H1 (cell line): ENCODE measurements at regions not wholly inside any gene's neighbourhood (a gene's known extent, or its start where the extent isn't known, plus 50 kb on each side); places are given as distances from the start of the nearest gene placed in this dataset.

Experiments
- CTCF ChIA-PET: fragments of 300-600 bp; sonication (Branson Sonifier 250); formaldehyde crosslinking; loops from one replicate; lab custom pipeline; 2021; ENCODE audit not compliant: partially characterized antibody; lab: Charles Lee
- POLR2A ChIA-PET: fragments of 300-600 bp; sonication (Branson Sonifier 250); formaldehyde crosslinking; loops from one replicate; lab custom pipeline; 2021; ENCODE audit warnings: inconsistent platforms; ENCODE audit not compliant: partially characterized antibody; lab: Charles Lee
- DNase-seq, 2 experiments: peaks; one replicate each; pipeline versions ENCODE4 v3.0.0 to v3.0.0-alpha.2; 2010 to 2022; ENCODE audit warnings: low spot score in 2 of 2, low read depth in 1 of 2, mixed read lengths in 1 of 2
- FAIRE-seq: peaks from 2 replicates; lab custom pipeline; 2011; peaks lifted over from hg19 to GRCh38; lab: Jason Lieb, UNC
- H2AFZ ChIP-seq: 2 replicates; pipeline ENCODE4 v1.8.1; 2012; ENCODE audit warnings: low read length, inconsistent platforms
- H2AK5ac ChIP-seq: 2 replicates; pipeline ENCODE4 v1.6.1; 2013; ENCODE audit warnings: low read depth, low read length
- H2BK120ac ChIP-seq: replicated peaks from 2 replicates; pipeline ENCODE3; 2013; ENCODE audit warnings: low read depth, low read length, inconsistent platforms
- H2BK12ac ChIP-seq: 2 replicates; pipeline ENCODE4 v1.6.1; 2013; ENCODE audit warnings: low read depth, low read length
- H2BK15ac ChIP-seq: 2 replicates; pipeline ENCODE4 v1.6.1; 2013; ENCODE audit warnings: low read length
- H2BK20ac ChIP-seq: 2 replicates; pipeline ENCODE4 v1.6.1; 2013; ENCODE audit warnings: low read length
- H2BK5ac ChIP-seq: 2 replicates; pipeline ENCODE4 v1.6.1; 2013; ENCODE audit warnings: low read depth, low read length
- H3K14ac ChIP-seq: 2 replicates; pipeline ENCODE4 v1.6.1; 2013; ENCODE audit warnings: inconsistent platforms; ENCODE audit not compliant: insufficient read length
- H3K18ac ChIP-seq: 2 replicates; pipeline ENCODE4 v1.6.1; 2013; ENCODE audit warnings: low read length; ENCODE audit errors: extremely low read depth
- H3K23ac ChIP-seq: 2 replicates; pipeline ENCODE4 v1.6.1; 2013; ENCODE audit warnings: inconsistent platforms; ENCODE audit not compliant: insufficient read length
- H3K23me2 ChIP-seq: 2 replicates; pipeline ENCODE4 v1.6.1; 2013; ENCODE audit warnings: low read depth, low read length
- H3K27ac ChIP-seq: 2 replicates; pipeline ENCODE4 v1.6.1; 2011; ENCODE audit warnings: low read depth, low read length, inconsistent platforms
- H3K27me3 ChIP-seq, 4 experiments: replicated peaks in 1 of 4; 1 replicate in 1 of 4; 2 replicates in 3 of 4; pipeline versions ENCODE4 v1.6.1 to v1.8.1; 2011 to 2013; ENCODE audit warnings: low read length in 3 of 4, mild to moderate bottlenecking in 3 of 4, inconsistent platforms in 2 of 4, mixed read lengths in 2 of 4, moderate library complexity in 1 of 4; ENCODE audit not compliant: control insufficient read depth in 3 of 4, insufficient read depth in 3 of 4; ENCODE audit errors: extremely low read depth in 1 of 4
- H3K36me3 ChIP-seq, 4 experiments: 2 replicates each; pipeline versions ENCODE4 v1.6.1 to v1.8.1; 2011 to 2013; ENCODE audit warnings: mild to moderate bottlenecking in 4 of 4, low read length in 3 of 4, moderate library complexity in 2 of 4, control low read depth in 1 of 4, inconsistent platforms in 1 of 4; ENCODE audit not compliant: insufficient read depth in 4 of 4, control insufficient read depth in 2 of 4
- H3K4ac ChIP-seq: replicated peaks from 2 replicates; pipeline ENCODE3; 2013; ENCODE audit warnings: low read length, low read depth, mixed read lengths, inconsistent platforms; ENCODE audit not compliant: insufficient read length
- H3K4me1 ChIP-seq, 4 experiments: replicated peaks in 1 of 4; 1 replicate in 1 of 4; 2 replicates in 3 of 4; pipeline versions ENCODE4 v1.6.1 to v1.8.1; 2011 to 2013; ENCODE audit warnings: low read length in 3 of 4, inconsistent platforms in 2 of 4, mixed read lengths in 1 of 4; ENCODE audit not compliant: insufficient read depth in 4 of 4, control insufficient read depth in 3 of 4
- H3K4me2 ChIP-seq, 2 experiments: 2 replicates each; pipeline versions ENCODE4 v1.6.1 to v1.8.1; 2011 to 2013; ENCODE audit warnings: low read depth in 2 of 2, low read length in 2 of 2, control low read depth in 1 of 2, inconsistent platforms in 1 of 2, mild to moderate bottlenecking in 1 of 2; ENCODE audit not compliant: insufficient read depth in 1 of 2
- H3K4me3 ChIP-seq, 4 experiments: fragments of 200-600, 300-600 bp in 1 of 4; sonication (generic), shearing (Covaris generic), sonication (Bioruptor Twin) in 1 of 4; 2 replicates each; pipeline versions ENCODE4 v1.5.1 to v1.8.1; 2011 to 2016; ENCODE audit warnings: low read length in 4 of 4, low read depth in 3 of 4, control low read depth in 2 of 4, inconsistent platforms in 2 of 4, mild to moderate bottlenecking in 2 of 4, mixed read lengths in 1 of 4, moderate library complexity in 1 of 4; ENCODE audit not compliant: insufficient read depth in 2 of 4; ENCODE audit errors: extremely low read depth in 1 of 4
- H3K56ac ChIP-seq: replicated peaks from 2 replicates; pipeline ENCODE3; 2013; ENCODE audit warnings: low read depth, mild to moderate bottlenecking, mixed read lengths, low read length, inconsistent platforms; ENCODE audit not compliant: insufficient read length
- H3K79me1 ChIP-seq: 2 replicates; pipeline ENCODE4 v1.6.1; 2013; ENCODE audit warnings: low read depth, low read length, control low read depth
- H3K79me2 ChIP-seq, 2 experiments: 2 replicates each; pipeline versions ENCODE4 v1.6.1 to v1.8.1; 2012 to 2013; ENCODE audit warnings: low read length in 2 of 2, mild to moderate bottlenecking in 2 of 2, inconsistent platforms in 1 of 2; ENCODE audit not compliant: insufficient read depth in 2 of 2, control insufficient read depth in 1 of 2
- H3K9ac ChIP-seq, 4 experiments: replicated peaks in 1 of 4; 1 replicate in 1 of 4; 2 replicates in 3 of 4; pipeline versions ENCODE4 v1.6.1 to v1.8.1; 2011 to 2013; ENCODE audit warnings: low read depth in 3 of 4, low read length in 3 of 4, control low read depth in 2 of 4, mild to moderate bottlenecking in 2 of 4, moderate library complexity in 2 of 4, inconsistent platforms in 1 of 4; ENCODE audit errors: extremely low read depth in 1 of 4
- H3K9me3 ChIP-seq, 2 experiments: 2 replicates each; pipeline versions ENCODE4 v1.6.1 to v1.8.1; 2012 to 2013; ENCODE audit warnings: mild to moderate bottlenecking in 2 of 2, moderate library complexity in 2 of 2, control low read depth in 1 of 2, inconsistent platforms in 1 of 2, low read depth in 1 of 2, low read length in 1 of 2, mixed read lengths in 1 of 2; ENCODE audit not compliant: insufficient read depth in 2 of 2
- H4K20me1 ChIP-seq, 2 experiments: replicated peaks in 1 of 2; 2 replicates each; pipeline versions ENCODE3 to v1.8.1; 2011 to 2013; ENCODE audit warnings: inconsistent platforms in 2 of 2, low read length in 2 of 2, mild to moderate bottlenecking in 1 of 2; ENCODE audit not compliant: insufficient read depth in 2 of 2, control insufficient read depth in 1 of 2
- H4K5ac ChIP-seq: 2 replicates; pipeline ENCODE4 v1.6.1; 2013; ENCODE audit warnings: low read length, low read depth, mixed read lengths, inconsistent platforms; ENCODE audit not compliant: insufficient read length
- H4K8ac ChIP-seq: 2 replicates; pipeline ENCODE4 v1.8.0; 2013; ENCODE audit warnings: mild to moderate bottlenecking, moderate library complexity, low read length, inconsistent platforms; ENCODE audit not compliant: insufficient read depth; ENCODE audit errors: extremely low read depth
- H4K91ac ChIP-seq: replicated peaks from 2 replicates; pipeline ENCODE3; 2013; ENCODE audit warnings: low read length, mixed read lengths, inconsistent platforms; ENCODE audit not compliant: insufficient read length
- CHD2 ChIP-seq: IDR thresholded peaks from 2 replicates; pipeline ENCODE4 v1.6.1; 2012; ENCODE audit warnings: low read length, improper control_type of control experiment
- EP300 ChIP-seq, 2 experiments: IDR thresholded peaks; 1 replicate in 1 of 2; 2 replicates in 1 of 2; pipeline ENCODE4 v1.6.1; 2011 to 2012; ENCODE audit warnings: low read depth in 2 of 2, low read length in 2 of 2, mild to moderate bottlenecking in 2 of 2, borderline replicate concordance in 1 of 2, inconsistent platforms in 1 of 2, moderate library complexity in 1 of 2
- RNF2 ChIP-seq: fragments of 200-900, 300-1000 bp; sonication (generic); IDR thresholded peaks from 2 replicates; pipeline ENCODE4 v1.7.1; 2016; ENCODE audit warnings: borderline replicate concordance, low read depth, mild to moderate bottlenecking, antibody characterized with exemption, low read length; ENCODE audit not compliant: poor library complexity, severe bottlenecking; ENCODE audit errors: missing control alignments
- TAF7 ChIP-seq: optimal IDR thresholded peaks from 2 replicates; pipeline ENCODE3; 2011; ENCODE audit warnings: low read depth, mild to moderate bottlenecking, inconsistent platforms, low read length, moderate library complexity, borderline replicate concordance
- WGBS, 2 experiments: shearing (Covaris generic) in 1 of 2; methylation state at CpG; one replicate each; pipeline versions ENCODE4 v1.1.6 to v1.1.7; 2013 to 2015; ENCODE audit warnings: low lambda C conversion rate in 2 of 2, mixed read lengths in 2 of 2, inconsistent platforms in 1 of 2, low coverage in 1 of 2, missing lambda C conversion rate in 1 of 2; ENCODE audit not compliant: insufficient replicate concordance in 2 of 2, insufficient coverage in 1 of 2, insufficient read length in 1 of 2; ENCODE audit errors: extremely low coverage in 1 of 2, missing lambda C conversion rate in 1 of 2; 5-methylcytosine and 5-hydroxymethylcytosine counted together

- H2BK20ac ChIP-seq = no peak overlapping the region
- no peaks in the 10 kb centered on the region for H3K9me3 ChIP-seq
- no peak for DNase-seq
- FAIRE-seq = no peak
- no peak overlapping the region for H3K4me2 ChIP-seq
- H4K5ac ChIP-seq = no peak overlapping the region
- H4K91ac ChIP-seq = no peak overlapping the region
- H2AK5ac ChIP-seq = no peak overlapping the region
- no peak overlapping the region for H3K23ac ChIP-seq
- no peak overlapping the region for H2AFZ ChIP-seq
- no peak overlapping the region for H3K18ac ChIP-seq
- no peak overlapping the region for H3K4ac ChIP-seq
- H3K14ac ChIP-seq = no peak overlapping the region
- H2BK12ac ChIP-seq = no peak overlapping the region
- H2BK15ac ChIP-seq = no peak overlapping the region
- H2BK5ac ChIP-seq = no peak overlapping the region
- CTCF ChIA-PET = no interaction called here
- H3K27me3 ChIP-seq = no peaks in the 10 kb centered on the region; a peak in 1 of 7 replicates
- 95% methylated on average over 3 of the region's 3 CpGs; no CpG with 5 or more reads in 1 of the 2 experiments for WGBS, 2 experiments
- no peaks in the 10 kb centered on the region for H4K20me1 ChIP-seq
- H3K9ac ChIP-seq = no peak overlapping the region
- no peak overlapping the region for H2BK120ac ChIP-seq
- H3K36me3 ChIP-seq = no peaks in the 10 kb centered on the region
- H3K56ac ChIP-seq = no peak overlapping the region
- POLR2A ChIA-PET = no interaction called here
- no peak overlapping the region for H4K8ac ChIP-seq
- no peaks in the 10 kb centered on the region for H3K23me2 ChIP-seq
- H3K27ac ChIP-seq = no peak overlapping the region
- H3K4me1 ChIP-seq = no peaks in the 10 kb centered on the region; a peak in 1 of 7 replicates
- no peaks in the 10 kb centered on the region for H3K79me2 ChIP-seq
- H3K4me3 ChIP-seq = no peak overlapping the region
- TF ChIP-seq CHD2 = no peak
- TF ChIP-seq TAF7 = no peak
- no peak for TF ChIP-seq RNF2
- no peak for TF ChIP-seq EP300 (IDR thresholded peaks at IDR 0.05; ENCODE audit: borderline replicate concordance in 1 of 2, low read depth in 2 of 2, low read length in 2 of 2)
- TF ChIP-seq, all 59 proteins: peak for 0
- H3K79me1 ChIP-seq = no peaks in the 10 kb centered on the region
Measured at GRCh38 chr4:67055319-67055718, 490.0 kb downstream of the CENPC start.
